ENCODE measurements at regions not wholly inside any gene's neighbourhood (a gene's known extent, or its start where the extent isn't known, plus 50 kb on each side); places are given as distances from the start of the nearest gene placed in this dataset.

DNA sequence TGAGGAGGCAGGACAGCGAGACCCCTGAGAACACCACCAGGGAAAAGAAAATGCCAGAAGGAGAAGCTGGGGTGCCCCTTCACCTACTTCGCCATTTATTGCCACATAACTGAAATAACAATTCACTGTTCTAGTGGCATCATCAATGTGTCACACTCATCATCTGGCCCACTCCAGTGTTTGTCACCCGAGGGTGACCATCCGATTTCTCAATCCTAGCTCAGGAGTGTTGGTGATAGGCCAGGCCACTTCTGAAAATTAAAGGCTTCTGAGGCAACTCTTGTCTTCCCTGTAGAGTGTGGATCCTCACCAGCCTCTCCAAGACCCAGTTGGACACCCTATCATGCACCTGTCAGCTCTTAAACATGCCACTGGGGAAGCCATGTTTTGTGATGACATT is 62.9 kb upstream of the BZW1 start:
- TF ChIP-seq, protein P1, sequence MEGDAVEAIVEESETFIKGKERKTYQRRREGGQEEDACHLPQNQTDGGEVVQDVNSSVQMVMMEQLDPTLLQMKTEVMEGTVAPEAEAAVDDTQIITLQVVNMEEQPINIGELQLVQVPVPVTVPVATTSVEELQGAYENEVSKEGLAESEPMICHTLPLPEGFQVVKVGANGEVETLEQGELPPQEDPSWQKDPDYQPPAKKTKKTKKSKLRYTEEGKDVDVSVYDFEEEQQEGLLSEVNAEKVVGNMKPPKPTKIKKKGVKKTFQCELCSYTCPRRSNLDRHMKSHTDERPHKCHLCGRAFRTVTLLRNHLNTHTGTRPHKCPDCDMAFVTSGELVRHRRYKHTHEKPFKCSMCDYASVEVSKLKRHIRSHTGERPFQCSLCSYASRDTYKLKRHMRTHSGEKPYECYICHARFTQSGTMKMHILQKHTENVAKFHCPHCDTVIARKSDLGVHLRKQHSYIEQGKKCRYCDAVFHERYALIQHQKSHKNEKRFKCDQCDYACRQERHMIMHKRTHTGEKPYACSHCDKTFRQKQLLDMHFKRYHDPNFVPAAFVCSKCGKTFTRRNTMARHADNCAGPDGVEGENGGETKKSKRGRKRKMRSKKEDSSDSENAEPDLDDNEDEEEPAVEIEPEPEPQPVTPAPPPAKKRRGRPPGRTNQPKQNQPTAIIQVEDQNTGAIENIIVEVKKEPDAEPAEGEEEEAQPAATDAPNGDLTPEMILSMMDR (IDR thresholded peaks at IDR 0.05; ENCODE audit: low read depth, low read length, missing input control) = no peak
- TF ChIP-seq REST (IDR thresholded peaks at IDR 0.05) (no peak), YY1 (IDR thresholded peaks at IDR 0.05) (peak; percentile 71), MAX (IDR thresholded peaks at IDR 0.05) (no peak), HNF4G (IDR thresholded peaks at IDR 0.05) (no peak), GABPA (IDR thresholded peaks at IDR 0.05 in 1 of 2, conservative IDR thresholded peaks at IDR 0.05 in 1 of 2) (no peak), RAD21 (IDR thresholded peaks at IDR 0.05) (no peak), EGR1 (IDR thresholded peaks at IDR 0.05; ENCODE audit: low read depth in 2 of 2) (no peak), RXRA (IDR thresholded peaks at IDR 0.05) (peak; percentile 43 to 78)
- TF ChIP-seq, protein P2, sequence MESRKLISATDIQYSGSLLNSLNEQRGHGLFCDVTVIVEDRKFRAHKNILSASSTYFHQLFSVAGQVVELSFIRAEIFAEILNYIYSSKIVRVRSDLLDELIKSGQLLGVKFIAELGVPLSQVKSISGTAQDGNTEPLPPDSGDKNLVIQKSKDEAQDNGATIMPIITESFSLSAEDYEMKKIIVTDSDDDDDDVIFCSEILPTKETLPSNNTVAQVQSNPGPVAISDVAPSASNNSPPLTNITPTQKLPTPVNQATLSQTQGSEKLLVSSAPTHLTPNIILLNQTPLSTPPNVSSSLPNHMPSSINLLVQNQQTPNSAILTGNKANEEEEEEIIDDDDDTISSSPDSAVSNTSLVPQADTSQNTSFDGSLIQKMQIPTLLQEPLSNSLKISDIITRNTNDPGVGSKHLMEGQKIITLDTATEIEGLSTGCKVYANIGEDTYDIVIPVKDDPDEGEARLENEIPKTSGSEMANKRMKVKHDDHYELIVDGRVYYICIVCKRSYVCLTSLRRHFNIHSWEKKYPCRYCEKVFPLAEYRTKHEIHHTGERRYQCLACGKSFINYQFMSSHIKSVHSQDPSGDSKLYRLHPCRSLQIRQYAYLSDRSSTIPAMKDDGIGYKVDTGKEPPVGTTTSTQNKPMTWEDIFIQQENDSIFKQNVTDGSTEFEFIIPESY (IDR thresholded peaks at IDR 0.05) = no peak

All from liver (tissue), 3 donors.